ENCODE measurements at regions not wholly inside any gene's neighbourhood (a gene's known extent, or its start where the extent isn't known, plus 50 kb on each side); places are given as distances from the start of the nearest gene placed in this dataset.

GRCh38 chr4:31081366-31081765 is 361.2 kb downstream of the PCDH7 start:
- intact Hi-C loops (cut with DNase I), result no loop called here
- H3K36me3 ChIP-seq, result no peaks in the 10 kb centered on the region
- no peak overlapping the region for H3K27ac ChIP-seq
- H3K4me1 ChIP-seq, result no peaks in the 10 kb centered on the region
- no peaks in the 10 kb centered on the region for H3K27me3 ChIP-seq
- no peak for DNase-seq
- no peak for ATAC-seq
- no peak overlapping the region for H3K4me3 ChIP-seq
- TF ChIP-seq CTCF (IDR thresholded peaks at IDR 0.05), result no peak
- no peaks in the 10 kb centered on the region for H3K9me3 ChIP-seq

GRCh38 chr4:31083456-31083855 is 363.3 kb downstream of the PCDH7 start:
- intact Hi-C loops (cut with DNase I), result no loop called here
- H3K9me3 ChIP-seq, result no peaks in the 10 kb centered on the region
- DNase-seq (no peak), ATAC-seq (no peak)
- no peaks in the 10 kb centered on the region for H3K4me1 ChIP-seq
- no peaks in the 10 kb centered on the region for H3K27me3 ChIP-seq
- no peaks in the 10 kb centered on the region for H3K36me3 ChIP-seq
- H3K27ac ChIP-seq, result no peak overlapping the region
- no peak overlapping the region for H3K4me3 ChIP-seq
- no peak for TF ChIP-seq CTCF (IDR thresholded peaks at IDR 0.05)

- Histone ChIP-seq H3K27me3 (no peaks in the 10 kb centered on the region), H3K36me3 (no peaks in the 10 kb centered on the region), H3K4me1 (no peaks in the 10 kb centered on the region), H3K4me3 (no peak overlapping the region), H3K9me3 (no peaks in the 10 kb centered on the region), H3K27ac (no peak overlapping the region)
- ATAC-seq (no peak), DNase-seq (no peak)
- no peak for TF ChIP-seq CTCF (IDR thresholded peaks at IDR 0.05)
- intact Hi-C loops (cut with DNase I), result no loop called here
Measured at GRCh38 chr4:31084806-31085416, 364.7 kb downstream of the PCDH7 start.

- Histone ChIP-seq H3K4me3 (no peak overlapping the region), H3K9me3 (no peaks in the 10 kb centered on the region), H3K27ac (no peak overlapping the region), H3K4me1 (no peaks in the 10 kb centered on the region), H3K27me3 (no peaks in the 10 kb centered on the region), H3K36me3 (no peaks in the 10 kb centered on the region)
- ATAC-seq (no peak), DNase-seq (no peak)
- no peak for TF ChIP-seq CTCF (IDR thresholded peaks at IDR 0.05)
- intact Hi-C loops (cut with DNase I), result no loop called here
Measured at GRCh38 chr4:31085689-31086088, 365.5 kb downstream of the PCDH7 start.

GRCh38 chr4:31086756-31087330 is 366.7 kb downstream of the PCDH7 start:
- Histone ChIP-seq H3K36me3 (no peaks in the 10 kb centered on the region), H3K9me3 (no peaks in the 10 kb centered on the region), H3K4me1 (no peaks in the 10 kb centered on the region), H3K4me3 (no peak overlapping the region), H3K27ac (no peak overlapping the region), H3K27me3 (no peaks in the 10 kb centered on the region)
- ATAC-seq (no peak), DNase-seq (no peak)
- TF ChIP-seq CTCF (IDR thresholded peaks at IDR 0.05), result no peak
- intact Hi-C loops (cut with DNase I), result no loop called here
